Transverse colon (tissue), 4 donors: ENCODE measurements at regions not wholly inside any gene's neighbourhood (a gene's known extent, or its start where the extent isn't known, plus 50 kb on each side); places are given as distances from the start of the nearest gene placed in this dataset.

Experiments used
- DNase-seq: peaks from one replicate; pipeline ENCODE4 v3.0.0-alpha.2; 2019
- H3K27ac ChIP-seq, 4 donors: fragments of 200-600 bp; sonication (generic); 2 replicates each; pipeline ENCODE4 v1.5.1; 2016 to 2018; ENCODE audit warnings: inconsistent platforms in 4 of 4
- H3K27me3 ChIP-seq: fragments of 200-600 bp; sonication (generic); 2 replicates; pipeline ENCODE4 v1.5.1; 2017; ENCODE audit warnings: inconsistent platforms
- H3K36me3 ChIP-seq, 4 donors: fragments of 200-600 bp; sonication (generic); 2 replicates each; pipeline ENCODE4 v1.5.1; 2017 to 2019; ENCODE audit warnings: inconsistent platforms in 4 of 4
- H3K4me1 ChIP-seq, 4 donors: fragments of 200-600 bp; sonication (generic); 2 replicates each; pipeline ENCODE4 v1.5.1; 2017 to 2020; ENCODE audit warnings: inconsistent platforms in 4 of 4
- H3K4me3 ChIP-seq, 4 donors: fragments of 200-600 bp; sonication (generic); 1 replicate in 1 of 4; 2 replicates in 3 of 4; pipeline versions ENCODE4 v1.5.1 to v1.6.1; 2017 to 2019; ENCODE audit warnings: inconsistent platforms in 4 of 4
- H3K9me3 ChIP-seq, 2 donors: fragments of 200-600 bp; sonication (generic); 2 replicates each; pipeline ENCODE4 v1.5.1; 2017 to 2019; ENCODE audit warnings: inconsistent platforms in 2 of 2
- EP300 ChIP-seq: sonication (generic); formaldehyde crosslinking; IDR thresholded peaks from one replicate; pipeline ENCODE4 v1.6.1; 2017; ENCODE audit warnings: antibody characterized with exemption, low read depth
- POLR2A ChIP-seq: fragments of 450-650 bp; IDR thresholded peaks from one replicate; pipeline ENCODE4 v1.6.1; 2016; ENCODE audit warnings: antibody characterized with exemption, mild to moderate bottlenecking, moderate library complexity
- POLR2AphosphoS5 ChIP-seq, 3 donors: sonication (generic); formaldehyde crosslinking; IDR thresholded peaks; one replicate each; pipeline ENCODE4 v1.6.1; 2016; ENCODE audit warnings: antibody characterized with exemption in 3 of 3
- WGBS, 2 donors: methylation state at CpG; one replicate each; pipeline ENCODE4 v1.1.5; 2018; ENCODE audit warnings: low coverage in 1 of 2; 5-methylcytosine and 5-hydroxymethylcytosine counted together
- in situ Hi-C, 4 donors: fragments of 200-750 bp; cut with MboI; loops; one replicate each; pipeline versions ENCODE4 v1.15.0 to v1.15.1; 2017; ENCODE audit warnings: low sequenced_read_pairs in 3 of 4, low pct_ligation_motif_present in 1 of 4, low pct_unique_long_range_greater_than_20kb in 1 of 4
- intact Hi-C: fragments of 100-400 bp; cut with DNase I; formaldehyde crosslinking; loops from one replicate; pipeline ENCODE4 v1.15.1; 2023; ENCODE audit warnings: low total_unique reads
- TF ChIP-seq, protein P1 (sequence below), 5 experiments: fragments of 200-600 bp in 3 of 5; fragments of 450-650 bp in 2 of 5; sonication (generic) in 3 of 5; IDR thresholded peaks; 1 replicate in 2 of 5; 2 replicates in 3 of 5; pipeline ENCODE4 v1.5.1; 2016 to 2017; ENCODE audit warnings: antibody characterized with exemption in 5 of 5, inconsistent platforms in 3 of 5, mild to moderate bottlenecking in 2 of 5, moderate library complexity in 1 of 5

DNA sequence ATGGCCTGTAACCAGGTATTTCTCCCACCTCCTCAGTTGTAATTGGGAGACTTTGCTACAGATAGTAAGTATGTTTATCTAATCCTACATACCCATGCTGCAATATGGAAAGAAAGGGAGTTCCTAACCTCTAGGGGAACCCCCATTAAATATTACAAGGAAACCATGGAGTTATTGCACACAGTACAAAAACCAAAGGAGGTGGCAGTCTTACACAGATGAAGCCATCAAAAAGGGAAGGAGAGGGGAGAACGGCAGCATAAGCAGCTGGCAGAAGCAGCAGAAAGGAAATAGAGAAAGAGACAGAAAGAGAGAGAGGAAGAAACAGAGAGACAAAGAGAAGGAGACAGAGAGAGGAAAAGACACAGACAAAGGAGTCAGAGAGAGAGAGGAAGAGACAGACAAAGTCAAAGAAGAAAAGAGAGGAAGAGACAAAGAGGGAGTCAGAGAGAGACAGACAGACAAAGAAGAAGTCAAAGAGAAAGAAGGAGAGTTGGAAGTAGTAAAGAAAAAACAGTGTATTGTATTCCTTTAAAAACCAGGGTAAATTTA, 142.9 kb downstream of the FASLG start:
- no peak for DNase-seq
- no peak overlapping the region for H3K27ac ChIP-seq
- in situ Hi-C loops (no loop called here), intact Hi-C loops (no loop called here)
- no peak overlapping the region for H3K4me3 ChIP-seq
- no peaks in the 10 kb centered on the region for H3K36me3 ChIP-seq
- 94 to 100% methylated on average over 1 of the region's 1 CpG for whole genome bisulfite sequencing, 2 donors
- peaks cover 0 to 3% of the 10 kb centered on the region in 2 donors for H3K9me3 ChIP-seq
- TF ChIP-seq EP300 (no peak), POLR2AphosphoS5 (IDR thresholded peaks at IDR 0.05) (no peak), POLR2A (no peak)
- TF ChIP-seq, protein P1, sequence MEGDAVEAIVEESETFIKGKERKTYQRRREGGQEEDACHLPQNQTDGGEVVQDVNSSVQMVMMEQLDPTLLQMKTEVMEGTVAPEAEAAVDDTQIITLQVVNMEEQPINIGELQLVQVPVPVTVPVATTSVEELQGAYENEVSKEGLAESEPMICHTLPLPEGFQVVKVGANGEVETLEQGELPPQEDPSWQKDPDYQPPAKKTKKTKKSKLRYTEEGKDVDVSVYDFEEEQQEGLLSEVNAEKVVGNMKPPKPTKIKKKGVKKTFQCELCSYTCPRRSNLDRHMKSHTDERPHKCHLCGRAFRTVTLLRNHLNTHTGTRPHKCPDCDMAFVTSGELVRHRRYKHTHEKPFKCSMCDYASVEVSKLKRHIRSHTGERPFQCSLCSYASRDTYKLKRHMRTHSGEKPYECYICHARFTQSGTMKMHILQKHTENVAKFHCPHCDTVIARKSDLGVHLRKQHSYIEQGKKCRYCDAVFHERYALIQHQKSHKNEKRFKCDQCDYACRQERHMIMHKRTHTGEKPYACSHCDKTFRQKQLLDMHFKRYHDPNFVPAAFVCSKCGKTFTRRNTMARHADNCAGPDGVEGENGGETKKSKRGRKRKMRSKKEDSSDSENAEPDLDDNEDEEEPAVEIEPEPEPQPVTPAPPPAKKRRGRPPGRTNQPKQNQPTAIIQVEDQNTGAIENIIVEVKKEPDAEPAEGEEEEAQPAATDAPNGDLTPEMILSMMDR (IDR thresholded peaks at IDR 0.05) = no peak
- H3K4me1 ChIP-seq = no peaks in the 10 kb centered on the region
- H3K27me3 ChIP-seq = no peaks in the 10 kb centered on the region

DNA sequence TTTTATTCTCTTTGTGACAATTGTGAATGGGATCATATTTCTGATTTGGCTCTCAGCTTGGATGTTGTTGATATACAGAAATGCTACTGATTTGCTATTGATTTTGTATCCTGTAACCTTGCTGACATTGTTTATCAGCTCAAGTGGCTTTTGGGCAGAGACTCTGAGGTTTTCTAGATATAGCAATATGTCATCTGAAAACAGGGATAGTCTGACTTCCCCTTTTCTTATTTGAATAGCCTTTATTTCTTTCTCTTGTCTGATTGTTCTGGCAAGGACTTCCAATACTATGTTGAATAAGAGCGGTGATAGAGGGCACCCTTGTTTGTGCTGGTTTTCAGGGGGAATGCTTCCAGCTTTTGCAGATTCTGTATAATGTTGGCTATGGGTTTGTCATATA, 150.8 kb downstream of the FASLG start:
- in situ Hi-C loops = no loop called here
- TF ChIP-seq, protein P1 (IDR thresholded peaks at IDR 0.05) = no peak
- TF ChIP-seq POLR2A = no peak
- no peak for TF ChIP-seq POLR2AphosphoS5 (IDR thresholded peaks at IDR 0.05)
- TF ChIP-seq EP300 = no peak
- no peaks in the 10 kb centered on the region for H3K9me3 ChIP-seq

DNA sequence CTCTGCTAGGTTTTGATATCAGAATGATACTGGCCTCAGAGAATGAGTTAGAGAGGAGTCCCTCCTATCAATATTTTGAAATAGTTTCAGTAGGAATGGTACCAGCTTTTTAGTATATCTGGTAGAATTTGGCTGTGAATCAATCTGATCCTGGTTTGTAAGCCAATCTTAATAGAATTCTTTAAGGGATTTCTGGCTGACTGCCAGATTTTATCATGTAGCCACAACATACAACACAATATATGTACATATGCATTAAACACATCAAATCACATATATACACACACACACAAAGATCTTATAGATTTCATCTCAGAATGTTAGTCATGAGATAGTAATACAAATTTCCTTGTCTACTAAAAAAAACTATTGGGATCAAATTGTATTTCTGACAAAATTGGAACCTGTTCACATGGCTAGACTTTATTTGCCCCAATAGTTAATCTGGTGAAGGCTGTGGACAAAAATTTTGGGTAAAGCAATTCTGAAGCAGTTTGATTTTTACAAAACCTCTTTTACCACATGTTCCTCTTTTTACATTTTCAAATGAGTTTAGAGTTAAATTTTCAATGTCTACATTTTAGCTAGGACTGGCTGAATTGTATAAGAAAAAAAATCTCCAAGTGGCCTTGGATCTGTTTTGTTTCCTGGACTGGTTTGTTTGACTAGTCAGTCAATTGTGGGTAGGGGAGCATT, 151.7 kb downstream of the FASLG start:
- Histone ChIP-seq H3K9me3 (no peaks in the 10 kb centered on the region), H3K36me3 (no peaks in the 10 kb centered on the region), H3K4me1 (no peaks in the 10 kb centered on the region), H3K27me3 (no peaks in the 10 kb centered on the region), H3K27ac (no peak overlapping the region), H3K4me3 (no peak overlapping the region)
- TF ChIP-seq POLR2A (no peak), POLR2AphosphoS5 (IDR thresholded peaks at IDR 0.05) (no peak), EP300 (no peak)
- TF ChIP-seq, protein P1 (IDR thresholded peaks at IDR 0.05) = no peak
- in situ Hi-C loops (no loop called here), intact Hi-C loops (no loop called here)
- DNase-seq = no peak

More for the DNA sequence above, 150.8 kb downstream of the FASLG start:
- no peaks in the 10 kb centered on the region for H3K27me3 ChIP-seq
- H3K36me3 ChIP-seq = no peaks in the 10 kb centered on the region
- WGBS, 2 donors = 94 to 100% methylated on average over 1 of the region's 1 CpG
- H3K27ac ChIP-seq = no peak overlapping the region
- DNase-seq = no peak
- intact Hi-C loops = no loop called here
- no peak overlapping the region for H3K4me3 ChIP-seq
- H3K4me1 ChIP-seq = no peaks in the 10 kb centered on the region

DNA sequence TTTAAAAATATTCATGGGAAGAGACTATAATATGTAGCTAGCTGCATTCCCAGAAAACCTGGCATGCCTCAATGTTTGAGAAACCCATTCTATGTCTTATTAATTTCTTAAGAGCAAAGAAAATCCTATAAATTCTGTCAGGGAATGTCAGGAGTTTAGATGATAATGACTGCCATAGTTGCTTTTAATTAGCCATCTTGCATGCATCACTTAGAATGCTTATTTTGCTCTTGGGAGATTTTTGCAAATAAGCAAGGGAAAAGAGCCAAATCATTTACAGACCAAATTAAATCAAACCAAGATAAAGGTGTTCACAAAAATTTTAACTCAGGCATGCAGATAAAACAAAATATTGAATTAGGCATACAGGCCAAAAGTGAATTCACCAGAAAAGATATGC, 152.8 kb downstream of the FASLG start:
- Histone ChIP-seq H3K27me3 (no peaks in the 10 kb centered on the region), H3K36me3 (no peaks in the 10 kb centered on the region), H3K27ac (no peak overlapping the region), H3K9me3 (no peaks in the 10 kb centered on the region), H3K4me1 (no peaks in the 10 kb centered on the region), H3K4me3 (no peak overlapping the region)
- in situ Hi-C loops = no loop called here
- TF ChIP-seq, protein P1 (IDR thresholded peaks at IDR 0.05) = no peak
- TF ChIP-seq EP300 = no peak
- no peak for TF ChIP-seq POLR2A
- TF ChIP-seq POLR2AphosphoS5 (IDR thresholded peaks at IDR 0.05) = no peak
- intact Hi-C loops = no loop called here
- no peak for DNase-seq
